GM19099 (cell line): ENCODE measurements at regions not wholly inside any gene's neighbourhood (a gene's known extent, or its start where the extent isn't known, plus 50 kb on each side); places are given as distances from the start of the nearest gene placed in this dataset.

Source experiments
- POLR2A ChIP-seq: IDR thresholded peaks from 3 replicates; pipeline ENCODE4 v1.6.1; 2011; ENCODE audit warnings: low read depth; ENCODE audit not compliant: insufficient read length; ENCODE audit errors: extremely low read depth

- no peak for TF ChIP-seq POLR2A
Observed at GRCh38 chr5:71882826-71883741, 164.0 kb downstream of the CARTPT start.

DNA sequence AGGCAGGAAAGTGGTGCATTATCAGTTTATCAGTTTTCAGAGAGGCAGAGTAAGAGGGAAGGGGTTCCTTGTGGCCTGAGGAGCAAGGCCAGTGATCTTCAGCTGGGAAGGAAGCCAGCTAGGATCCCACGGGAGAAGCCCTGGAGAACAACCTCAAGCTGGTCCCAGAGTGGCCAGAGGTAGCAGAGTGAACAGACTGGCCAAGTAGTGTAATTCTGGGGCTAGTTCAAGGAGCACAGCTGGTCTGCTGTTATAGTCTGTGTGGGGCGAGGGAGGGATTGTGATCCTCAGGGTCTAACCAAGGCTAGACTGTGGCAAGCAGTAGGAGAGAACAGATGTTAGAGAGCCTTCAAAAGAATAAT lies 164.6 kb downstream of the CARTPT start:
- TF ChIP-seq POLR2A = no peak

GRCh38 chr5:71884926-71885325 lies 165.9 kb downstream of the CARTPT start:
- TF ChIP-seq POLR2A = no peak

DNA sequence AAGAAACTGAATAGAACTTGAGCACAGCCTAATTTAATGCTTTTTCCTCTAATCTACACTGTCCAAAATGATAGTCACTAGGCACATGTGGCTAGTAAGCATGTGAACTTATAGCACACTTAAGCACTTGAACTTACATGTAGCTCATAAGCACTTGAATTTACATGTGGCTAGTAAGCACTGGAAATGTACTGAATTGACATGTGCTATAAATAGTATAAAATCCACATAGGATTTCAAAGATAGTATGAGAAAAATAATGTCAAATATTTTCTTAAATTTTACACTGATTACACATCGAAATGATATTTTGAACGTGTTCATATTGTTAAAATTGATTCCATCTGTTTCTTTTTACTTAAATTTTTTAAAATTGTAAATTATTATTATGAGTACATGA lies 167.3 kb downstream of the CARTPT start:
- no peak for TF ChIP-seq POLR2A

- TF ChIP-seq POLR2A = peak; percentile 25
Observed at GRCh38 chr5:71887680-71888079, 168.6 kb downstream of the CARTPT start.

DNA sequence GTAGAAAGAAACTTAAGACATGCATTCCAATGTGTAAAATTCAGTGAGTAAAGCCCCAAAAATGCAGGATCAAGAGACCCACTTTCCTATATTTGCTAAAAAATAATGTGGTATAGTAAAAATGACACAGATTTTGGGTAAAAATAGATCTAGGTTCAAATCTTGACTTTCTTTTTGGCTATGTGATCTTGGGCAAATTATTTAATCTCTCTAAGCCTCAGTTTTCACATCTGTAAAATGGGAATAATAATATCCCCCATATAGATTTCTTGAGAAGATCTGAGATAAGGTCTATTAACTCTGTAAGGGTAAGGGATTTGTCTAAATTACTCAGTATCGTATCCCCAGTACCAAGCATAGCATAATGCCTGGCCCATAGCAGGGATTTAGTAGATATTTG lies 172.3 kb downstream of the CARTPT start:
- no peak for TF ChIP-seq POLR2A

DNA sequence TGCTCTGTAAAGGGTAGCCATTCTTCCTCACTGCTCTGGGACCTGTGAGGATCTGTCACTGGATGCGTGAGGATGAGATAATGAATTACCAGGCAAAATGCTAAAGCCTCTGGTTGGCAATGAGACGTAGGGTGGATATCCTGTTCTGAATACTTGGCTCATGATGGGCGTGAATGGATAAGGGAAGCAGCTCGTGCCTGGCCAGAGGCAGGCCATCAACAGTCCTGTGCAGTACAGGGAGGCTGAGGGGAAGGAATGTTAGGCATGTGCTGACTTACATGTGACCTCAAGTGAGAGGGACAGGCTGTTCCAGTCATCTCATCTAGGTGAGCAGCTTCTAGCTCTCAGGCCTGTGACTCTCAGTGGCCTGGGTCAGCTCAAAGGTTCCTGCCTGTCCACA lies 172.8 kb downstream of the CARTPT start:
- no peak for TF ChIP-seq POLR2A

GRCh38 chr5:71892641-71893365 lies 173.7 kb downstream of the CARTPT start:
- no peak for TF ChIP-seq POLR2A

DNA sequence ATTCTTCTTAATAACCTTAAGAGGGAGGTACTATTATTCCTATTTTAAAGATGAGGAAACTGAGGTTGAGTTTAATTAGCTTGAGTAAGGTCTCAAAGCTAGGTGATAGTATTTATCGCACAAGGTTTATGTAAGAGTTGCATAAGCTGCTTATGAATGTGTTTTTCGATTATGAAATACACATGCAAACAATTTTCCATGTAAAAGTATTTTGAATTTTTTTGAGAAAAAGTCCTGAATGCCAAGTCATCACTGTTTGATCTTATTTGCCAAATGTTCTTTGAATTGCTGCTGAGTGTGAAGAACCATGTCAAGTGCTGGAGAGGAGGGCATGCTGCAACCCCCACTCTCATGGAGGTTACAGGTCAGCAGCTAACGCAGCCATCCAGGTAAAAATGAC lies 174.4 kb downstream of the CARTPT start:
- TF ChIP-seq POLR2A = no peak

DNA sequence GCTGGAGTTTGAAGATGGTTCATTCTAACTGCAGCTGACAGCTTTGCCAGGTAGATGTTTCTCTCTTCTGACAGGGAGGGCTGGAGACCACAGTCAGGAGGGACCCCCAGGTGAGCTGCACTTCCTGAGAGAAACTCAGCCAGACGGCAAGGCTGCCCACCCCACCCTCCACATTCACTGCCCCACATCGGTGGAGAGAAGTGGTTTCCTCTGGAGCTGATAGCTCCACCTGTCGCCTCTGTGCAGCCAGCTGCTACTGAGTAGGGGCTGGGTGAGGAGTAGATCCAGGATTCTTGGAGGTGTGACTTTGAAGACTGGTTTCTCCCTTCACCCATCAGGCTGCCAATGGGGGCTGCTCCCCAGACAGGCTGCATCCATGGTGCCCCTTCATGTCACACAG lies 175.0 kb downstream of the CARTPT start:
- no peak for TF ChIP-seq POLR2A

DNA sequence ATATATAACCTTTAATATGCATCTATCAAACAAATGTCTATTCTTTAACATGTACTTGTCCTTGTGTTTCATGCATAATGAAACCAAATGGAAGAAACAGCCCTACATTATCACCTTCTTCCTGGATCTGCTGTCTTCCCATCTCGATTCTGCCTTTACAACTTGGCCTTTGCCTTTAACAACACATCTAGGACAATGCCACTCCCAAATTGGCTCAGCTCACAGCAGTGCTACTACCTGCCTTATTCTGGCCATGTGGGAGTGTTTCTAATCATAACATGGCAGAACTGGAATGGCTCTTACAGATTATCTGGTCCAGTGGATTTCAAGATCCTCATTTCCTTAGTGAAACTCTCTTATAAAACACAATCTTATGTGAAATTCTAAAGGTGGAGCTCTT lies 176.5 kb downstream of the CARTPT start:
- TF ChIP-seq POLR2A = no peak

DNA sequence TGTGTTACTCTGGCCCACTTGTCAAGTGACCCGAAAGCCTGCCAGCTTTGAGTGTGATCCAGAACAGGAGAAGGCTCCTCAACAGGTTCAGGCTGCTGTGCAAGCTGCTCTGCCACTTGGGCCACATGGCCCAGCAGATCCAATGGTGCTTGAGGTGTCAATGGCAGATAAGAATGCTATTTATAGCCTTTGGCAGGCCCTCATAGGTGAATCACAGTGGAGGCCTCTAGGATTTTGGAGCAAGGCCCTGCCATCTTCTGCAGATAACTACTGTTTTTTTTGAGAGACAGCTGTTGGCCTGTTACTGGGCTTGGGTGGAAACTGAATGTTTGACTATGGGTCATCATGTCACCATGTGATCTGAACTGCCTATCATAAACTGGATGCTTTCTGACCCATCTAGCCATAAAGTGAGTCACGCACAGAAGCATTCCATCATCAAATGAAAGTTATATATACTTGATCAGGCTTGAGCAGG lies 180.8 kb downstream of the CARTPT start:
- TF ChIP-seq POLR2A = no peak

DNA sequence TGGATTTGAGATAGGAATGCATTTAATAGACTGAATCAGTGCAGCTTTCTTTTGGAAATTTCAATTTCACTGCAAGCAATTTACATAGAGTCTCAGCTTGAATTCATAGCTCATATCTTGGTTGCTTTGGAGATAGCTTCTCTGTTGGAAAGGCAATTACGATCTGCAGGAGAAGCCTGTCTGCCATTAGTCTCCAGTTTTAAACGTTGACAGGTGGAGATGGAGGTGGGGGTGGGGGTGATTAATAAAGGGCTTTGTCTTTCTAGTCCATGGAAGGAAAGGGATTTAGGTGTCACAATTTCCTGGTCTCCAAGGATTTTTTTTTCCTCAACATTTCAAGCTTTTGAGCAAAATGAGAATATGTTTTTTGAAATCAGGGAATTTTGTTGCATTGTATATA lies 184.7 kb downstream of the CARTPT start:
- TF ChIP-seq POLR2A = no peak

GRCh38 chr5:71904852-71905251 lies 185.8 kb downstream of the CARTPT start:
- TF ChIP-seq POLR2A = no peak

DNA sequence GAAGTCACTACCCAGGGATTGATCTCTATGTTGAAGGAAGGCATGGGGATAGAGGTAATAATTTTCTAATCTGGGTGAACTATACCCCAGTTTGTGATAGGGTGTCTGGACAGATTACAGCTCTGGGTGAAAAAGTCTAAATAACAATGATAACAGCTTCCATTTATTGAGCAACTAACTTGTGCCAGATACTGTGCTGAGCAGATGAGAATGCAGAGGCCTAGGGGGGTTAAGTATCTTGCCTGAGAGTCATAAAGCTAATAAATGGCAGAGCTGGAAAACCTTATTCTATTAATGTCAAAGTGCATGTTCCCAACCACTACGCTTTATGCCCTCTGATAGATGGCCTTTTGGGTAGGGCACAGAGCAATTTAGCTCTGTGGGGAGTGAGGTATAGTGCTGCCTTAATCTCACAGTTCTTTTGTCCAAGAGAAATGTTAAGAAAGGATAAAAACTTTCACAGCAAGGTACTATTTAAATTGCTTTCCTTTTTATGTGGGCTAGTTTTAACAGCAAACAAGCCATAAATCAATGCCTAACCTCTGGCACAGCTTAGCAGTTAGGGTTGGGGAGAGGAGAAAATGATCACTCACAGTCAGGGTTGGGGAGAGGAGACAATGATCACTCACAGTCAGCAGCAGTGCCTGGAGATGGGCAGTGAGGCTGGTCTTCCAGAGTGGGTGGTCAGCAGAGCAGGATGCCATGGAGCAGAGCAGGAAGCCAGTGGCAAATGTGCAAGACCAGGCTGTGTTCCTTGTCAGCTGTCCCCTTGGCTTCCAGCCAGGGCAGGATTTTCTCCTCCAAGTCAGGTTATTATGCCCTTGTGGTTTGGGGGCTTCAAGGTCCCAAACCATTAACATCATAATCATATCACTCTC lies 187.0 kb downstream of the CARTPT start:
- TF ChIP-seq POLR2A = no peak
